ENCODE measurements at regions not wholly inside any gene's neighbourhood (a gene's known extent, or its start where the extent isn't known, plus 50 kb on each side); places are given as distances from the start of the nearest gene placed in this dataset.

DNA sequence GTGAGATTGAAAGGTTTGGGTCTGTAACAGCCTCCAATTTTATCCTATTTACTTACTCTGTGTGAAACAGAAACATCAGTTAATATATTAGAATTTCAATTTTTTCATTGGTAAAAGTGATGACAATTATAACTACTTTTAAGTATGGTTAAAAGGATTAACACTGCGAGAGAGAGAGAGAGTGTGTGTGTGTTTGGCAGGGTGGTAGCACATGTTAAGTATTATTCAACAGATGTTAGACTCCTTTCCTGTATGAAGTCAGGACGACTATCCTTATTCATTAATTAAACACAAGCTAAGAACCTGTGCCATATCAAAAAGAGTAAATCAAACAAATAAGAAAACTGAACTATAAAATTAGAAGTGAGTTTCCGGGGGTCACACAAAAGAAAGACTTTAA, 662.5 kb downstream of the PLPP3 start:
- no peak for TF ChIP-seq POLR2A (IDR thresholded peaks at IDR 0.05; ENCODE audit: low read depth, low read length)
- no peak for TF ChIP-seq POLR2AphosphoS5 (IDR thresholded peaks at IDR 0.05; ENCODE audit: low read depth, low read length)
- no peak for TF ChIP-seq TAF1 (IDR thresholded peaks at IDR 0.05; ENCODE audit: low read depth, low read length)
